CD4-positive, alpha-beta T cell treated with Interleukin-4 for 1 hour (primary cell): ENCODE measurements at regions not wholly inside any gene's neighbourhood (a gene's known extent, or its start where the extent isn't known, plus 50 kb on each side); places are given as distances from the start of the nearest gene placed in this dataset.

Source experiments
- DNase-seq, 2 donors: peaks; one replicate each; pipeline ENCODE4 v3.0.0-alpha.2; 2020 to 2022

DNA sequence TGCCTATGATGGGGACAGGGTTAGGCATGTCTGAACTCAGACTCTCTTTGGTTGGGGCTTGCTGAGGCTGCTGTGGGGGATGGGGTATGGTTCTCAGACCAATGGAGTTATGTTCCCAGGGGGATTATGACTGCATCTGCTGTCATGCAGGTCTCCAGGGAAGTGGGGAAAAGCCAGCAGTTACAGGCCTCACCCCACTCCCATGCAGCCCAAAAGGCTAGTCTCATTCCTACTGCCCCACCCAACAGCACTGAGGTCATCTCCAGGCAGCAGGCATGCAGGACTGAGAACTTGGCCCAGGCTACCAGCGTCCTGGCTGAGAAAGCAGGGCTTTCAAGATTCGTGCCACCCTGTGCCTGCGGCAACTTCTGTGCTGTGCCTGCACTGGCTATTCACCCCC, 373.3 kb downstream of the HTR7 start:
- DNase-seq = no peak

DNA sequence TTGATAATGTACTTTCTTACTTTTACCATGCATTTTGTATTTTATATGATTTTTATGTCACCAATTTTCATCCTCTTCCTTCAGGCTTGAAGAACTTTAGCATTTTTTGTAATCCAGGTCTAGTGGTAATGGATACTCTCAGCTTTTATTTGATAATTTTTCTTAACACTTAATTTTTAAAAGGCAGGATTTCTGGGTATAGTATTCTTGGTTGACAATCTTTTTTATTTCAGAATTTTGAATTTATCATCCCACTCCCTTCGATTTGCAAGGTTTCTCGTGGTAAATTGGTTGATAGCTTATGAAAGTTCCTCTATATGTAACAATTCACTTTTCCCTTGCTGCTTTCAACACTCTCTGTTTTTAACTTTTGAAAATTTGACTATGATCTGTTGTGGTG, 363.7 kb downstream of the HTR7 start:
- DNase-seq = no peak

DNA sequence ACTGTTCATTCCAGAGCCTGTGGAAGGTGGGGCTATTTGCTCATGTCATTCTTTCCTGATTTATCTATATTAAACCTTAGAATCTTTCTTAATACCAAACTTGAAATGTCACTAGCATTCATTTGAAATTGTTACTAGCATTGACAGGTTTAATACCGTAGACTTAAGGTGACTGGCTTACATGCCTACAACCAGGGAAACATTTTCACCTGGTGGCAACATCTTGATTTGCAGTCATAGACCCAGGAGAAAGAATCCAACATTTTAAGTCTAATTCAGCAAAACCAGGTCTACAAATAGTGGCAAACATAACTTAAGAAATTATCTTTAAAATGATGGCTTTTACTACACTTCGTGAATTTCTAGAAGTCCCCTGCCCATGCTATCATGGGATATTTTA, 353.7 kb downstream of the HTR7 start:
- DNase-seq = no peak

DNA sequence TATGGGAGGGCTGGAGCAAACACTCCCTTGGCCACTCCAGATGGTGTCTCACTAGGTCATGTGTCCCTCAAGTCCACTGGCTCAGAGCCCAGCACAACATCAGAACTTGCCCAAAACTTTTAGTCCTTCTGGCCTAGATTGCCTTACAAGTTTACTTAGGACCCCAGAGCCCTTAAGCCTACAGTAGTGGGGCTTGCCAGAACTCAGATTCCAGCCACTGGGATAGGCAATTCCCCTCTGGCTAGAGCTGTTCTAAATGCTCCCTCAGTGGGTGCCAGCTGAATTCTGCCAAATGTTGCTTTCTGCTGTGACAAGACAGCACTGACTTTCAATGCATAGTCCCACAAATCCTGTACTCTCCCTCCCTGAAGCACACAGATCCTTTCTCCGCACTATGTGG, 331.1 kb downstream of the HTR7 start:
- no peak for DNase-seq

DNA sequence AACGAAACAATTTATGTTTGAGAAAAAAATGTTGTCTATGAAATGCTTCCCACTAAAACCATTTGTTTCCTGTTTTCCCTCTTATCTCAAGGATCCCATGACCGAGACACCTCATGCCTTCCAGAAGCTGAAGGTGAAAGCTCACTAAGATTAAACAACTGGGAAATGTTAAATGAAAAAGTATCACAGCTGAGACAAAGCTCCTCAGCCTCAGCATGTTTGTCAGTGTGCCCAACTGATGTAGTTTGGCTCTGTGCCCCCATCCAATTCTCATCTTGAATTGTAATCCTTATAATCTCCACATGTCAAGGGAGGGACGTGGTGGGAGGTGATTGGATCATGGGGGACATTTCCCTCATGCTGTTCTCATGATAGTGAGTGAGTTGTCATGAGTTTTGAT, 327.3 kb downstream of the HTR7 start:
- DNase-seq = no peak

DNA sequence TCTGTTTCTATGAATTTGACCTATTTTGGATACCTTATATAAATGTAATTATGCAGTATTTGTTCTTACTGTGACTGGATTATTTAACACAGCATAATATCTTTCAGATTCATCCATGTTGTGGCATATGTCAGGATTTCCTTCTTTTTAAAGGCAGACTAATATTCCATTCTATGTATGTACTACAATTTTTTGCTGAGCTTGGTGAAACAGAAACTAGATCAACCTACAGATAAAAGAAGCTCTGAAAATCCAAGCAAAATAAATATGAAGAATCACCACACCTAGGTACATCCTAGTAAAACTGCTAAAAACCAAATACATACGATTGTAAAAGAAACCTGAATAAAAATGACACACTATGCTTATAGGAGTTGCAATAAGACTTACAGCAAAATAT, 300.5 kb downstream of the HTR7 start:
- DNase-seq = no peak

DNA sequence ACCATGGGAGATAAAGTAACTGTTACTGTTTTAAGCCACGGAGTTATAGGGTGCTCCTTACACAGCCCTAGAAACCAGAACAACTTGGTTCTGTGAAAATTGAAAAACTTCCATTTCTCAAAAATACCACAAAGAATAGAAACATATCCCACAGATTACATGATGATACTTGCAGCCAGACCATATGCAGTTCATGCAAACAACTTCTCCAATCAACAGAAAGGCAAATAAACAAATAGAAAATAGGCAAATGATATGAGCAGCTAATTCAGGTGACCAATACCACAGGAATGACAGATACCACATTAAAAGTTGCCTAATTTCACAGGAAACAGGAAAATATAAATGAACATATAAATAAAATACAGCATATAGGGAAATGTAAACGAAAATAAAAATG, 297.5 kb downstream of the HTR7 start:
- DNase-seq = no peak

DNA sequence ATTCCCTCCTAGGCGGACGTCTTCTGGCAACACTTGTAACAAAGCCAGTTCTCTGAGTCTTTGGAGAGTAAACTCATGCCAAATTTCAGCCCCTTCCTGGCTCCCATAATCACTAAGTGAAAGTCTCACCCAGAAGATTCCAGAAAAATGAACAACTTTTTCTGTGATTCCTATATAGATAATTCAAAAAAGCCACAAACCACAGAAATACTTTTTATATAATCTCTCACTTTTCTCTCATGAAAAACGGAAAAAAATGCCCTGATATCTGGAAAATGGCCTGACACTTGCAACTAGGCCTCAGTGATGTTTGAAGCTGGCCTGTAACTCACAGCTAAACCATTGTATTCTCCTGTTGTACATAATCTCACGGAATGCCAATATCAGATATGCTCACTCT, 296.2 kb downstream of the HTR7 start:
- DNase-seq = no peak

DNA sequence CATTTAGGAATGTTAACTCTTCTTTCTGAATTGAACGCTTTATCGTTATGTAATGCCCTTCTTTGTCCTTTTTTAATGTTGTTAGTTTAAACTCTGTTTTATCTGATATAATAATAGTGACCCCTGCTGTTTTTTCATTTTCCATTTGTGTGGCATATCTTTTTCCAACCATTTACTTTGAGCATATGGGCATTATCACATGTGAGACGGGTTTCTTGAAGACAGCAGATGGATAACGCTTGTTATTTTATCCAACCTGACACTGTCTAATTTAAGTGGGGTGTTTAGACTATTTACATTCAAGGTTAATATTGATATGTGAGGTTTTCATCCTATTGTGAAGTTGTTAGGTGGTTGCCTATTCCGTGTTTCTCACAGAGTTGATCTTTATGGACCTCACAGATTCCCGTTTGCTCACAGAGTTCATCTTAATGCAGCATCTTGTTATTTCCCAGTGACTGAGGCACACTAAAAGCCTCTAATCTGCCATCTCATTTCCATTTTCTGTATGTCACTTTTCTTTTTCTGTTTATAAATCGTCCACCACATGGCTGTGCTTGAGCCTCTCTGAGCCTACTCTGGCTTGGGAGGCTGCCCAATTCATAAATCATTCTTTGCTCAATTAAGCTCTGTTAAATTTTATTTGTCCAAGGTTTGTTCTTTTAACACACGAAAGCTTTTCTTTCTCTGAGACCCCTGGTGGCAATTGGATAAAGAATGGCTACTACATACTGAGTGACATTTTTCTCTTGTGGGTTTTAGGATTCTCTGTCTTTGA, 286.2 kb downstream of the HTR7 start:
- no peak for DNase-seq

DNA sequence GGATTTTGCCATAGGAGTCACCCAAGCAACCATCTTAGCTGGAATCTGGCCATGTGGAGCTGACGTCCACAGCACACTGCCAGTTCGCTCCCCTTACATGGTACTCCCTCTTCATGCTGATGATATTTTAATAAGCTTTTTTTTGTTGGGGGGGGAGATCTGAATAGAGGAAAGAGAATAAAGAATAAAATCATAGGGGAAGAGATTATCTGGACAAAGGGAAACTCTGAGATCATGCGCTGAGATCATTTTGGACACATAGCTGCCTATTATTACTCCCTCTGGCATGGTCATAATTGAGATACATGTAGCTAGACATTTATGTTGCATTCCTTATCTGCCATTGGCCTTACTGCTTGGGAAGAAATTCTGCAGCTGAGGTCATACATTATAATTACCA, 282.7 kb downstream of the HTR7 start:
- DNase-seq = no peak

DNA sequence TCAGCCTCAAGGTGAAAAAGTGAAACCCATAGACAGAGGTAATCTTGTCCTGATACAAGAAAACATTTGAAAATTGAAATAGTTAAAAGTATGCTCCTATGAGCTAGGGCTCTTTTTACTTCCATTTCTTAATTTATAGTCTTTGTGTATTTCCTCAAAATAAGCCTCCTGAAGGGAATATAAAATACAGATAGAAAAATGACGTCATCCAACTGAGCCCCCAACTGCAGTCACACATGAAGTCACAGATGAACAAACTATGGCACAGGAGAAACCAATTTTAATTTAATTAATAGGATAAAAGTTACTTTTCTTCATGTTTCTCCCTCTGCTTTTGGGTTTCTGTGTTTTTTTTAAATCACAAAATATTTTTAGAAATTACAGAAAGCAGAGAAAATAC, 280.3 kb downstream of the HTR7 start:
- DNase-seq = no peak

DNA sequence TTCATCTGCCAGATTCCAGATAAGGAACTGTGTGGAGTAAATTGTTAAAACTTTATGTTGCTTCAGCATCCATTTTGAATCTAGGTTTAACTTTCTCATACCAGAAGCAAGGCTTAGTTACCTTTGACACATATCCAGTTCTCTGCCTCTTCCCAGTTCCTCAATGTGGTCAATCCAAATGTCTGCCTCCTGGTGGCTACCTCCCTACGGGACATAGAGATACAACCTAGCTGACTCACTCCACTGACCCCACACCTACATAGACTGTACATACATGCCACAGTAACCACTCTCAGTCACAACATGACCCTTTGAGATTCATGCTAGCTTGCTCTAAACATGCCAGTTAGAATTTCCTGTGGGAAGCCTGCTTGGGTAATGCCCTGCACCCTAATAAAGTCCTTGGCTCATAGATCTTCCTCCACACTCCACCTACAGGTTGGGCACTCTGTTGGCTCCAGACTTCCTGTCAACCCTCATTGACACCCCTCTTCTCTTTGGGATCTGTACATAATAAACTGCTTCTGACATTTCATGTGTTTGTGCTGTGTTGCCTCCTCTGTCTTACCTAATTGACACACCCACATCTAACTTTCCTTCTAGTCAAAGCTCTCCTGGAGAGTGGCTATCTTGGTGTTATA, 278.1 kb downstream of the HTR7 start:
- no peak for DNase-seq

DNA sequence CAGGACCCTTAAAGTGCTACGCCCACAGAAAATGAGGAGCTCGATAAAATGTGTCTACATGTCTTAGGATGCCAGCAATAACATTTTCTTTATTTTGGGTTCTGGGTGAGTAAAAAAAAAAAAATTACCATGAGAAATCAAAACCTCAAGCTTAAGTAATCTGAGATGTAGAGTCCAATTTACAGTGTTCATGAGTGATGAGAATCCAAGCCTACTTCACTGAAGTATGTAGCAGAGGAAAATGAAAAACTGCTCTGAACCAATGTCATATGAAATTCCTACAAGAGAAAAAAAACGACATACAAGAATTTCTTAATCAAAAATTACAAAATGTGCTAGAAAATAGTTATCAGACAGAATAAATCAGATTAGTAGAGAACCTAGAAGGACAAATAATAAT, 274.4 kb downstream of the HTR7 start:
- no peak for DNase-seq

DNA sequence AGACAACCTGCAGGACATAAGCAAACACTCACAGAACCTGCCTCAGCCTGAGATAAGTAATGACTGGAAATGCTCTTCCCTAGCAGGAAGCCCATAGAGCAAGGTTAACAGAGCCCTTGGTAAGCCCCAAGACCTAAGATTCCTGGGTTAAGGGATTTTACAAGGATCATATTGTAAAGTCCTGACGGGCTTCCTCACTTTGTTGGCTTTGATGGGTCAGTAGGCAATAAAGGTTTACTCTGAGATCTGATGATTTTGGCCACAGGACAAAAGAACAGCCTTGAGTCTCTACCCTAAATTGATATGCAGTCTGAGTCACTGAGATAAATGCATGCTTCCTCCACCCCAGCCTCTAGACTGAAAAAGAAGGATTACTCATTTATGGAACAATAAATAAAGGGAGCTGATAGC, 270.8 kb downstream of the HTR7 start:
- DNase-seq = no peak

DNA sequence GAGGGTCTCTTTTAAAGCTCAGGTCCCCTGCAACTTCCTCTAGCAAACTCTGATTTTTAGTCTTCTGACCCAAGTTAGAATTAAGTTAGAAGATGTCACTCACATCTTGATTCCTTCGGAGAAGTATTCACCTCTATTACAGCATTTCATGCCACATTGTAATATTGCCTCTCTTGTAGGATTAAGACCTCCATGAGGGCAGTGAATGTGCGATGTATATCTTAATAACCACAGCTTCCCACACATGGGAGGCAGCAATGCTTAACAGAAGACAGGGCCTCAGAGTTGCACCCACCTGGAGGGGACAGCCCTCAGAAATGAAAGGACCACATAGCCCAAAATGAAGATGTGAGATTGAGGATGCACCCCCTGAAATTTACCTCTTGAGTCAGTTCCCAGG, 270.3 kb downstream of the HTR7 start:
- DNase-seq = no peak

DNA sequence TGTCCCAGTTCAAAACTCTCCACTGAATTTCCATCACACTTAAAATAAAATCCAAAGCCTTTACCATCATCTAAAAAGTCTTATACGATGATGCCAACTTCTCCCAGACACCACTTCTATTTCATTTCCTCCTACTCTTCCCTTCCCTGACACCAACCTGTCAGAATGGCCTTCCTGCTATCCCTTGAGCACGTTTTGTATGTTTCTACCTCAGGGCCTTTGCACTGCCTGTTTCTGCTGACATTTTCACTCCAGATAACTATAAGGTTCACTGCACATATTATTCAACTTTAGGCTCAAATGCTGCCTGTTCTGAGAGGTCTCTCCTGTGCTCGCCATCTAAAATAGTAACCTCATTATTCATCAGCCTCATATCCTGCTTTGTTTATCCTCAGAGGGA, 269.6 kb downstream of the HTR7 start:
- DNase-seq = no peak

DNA sequence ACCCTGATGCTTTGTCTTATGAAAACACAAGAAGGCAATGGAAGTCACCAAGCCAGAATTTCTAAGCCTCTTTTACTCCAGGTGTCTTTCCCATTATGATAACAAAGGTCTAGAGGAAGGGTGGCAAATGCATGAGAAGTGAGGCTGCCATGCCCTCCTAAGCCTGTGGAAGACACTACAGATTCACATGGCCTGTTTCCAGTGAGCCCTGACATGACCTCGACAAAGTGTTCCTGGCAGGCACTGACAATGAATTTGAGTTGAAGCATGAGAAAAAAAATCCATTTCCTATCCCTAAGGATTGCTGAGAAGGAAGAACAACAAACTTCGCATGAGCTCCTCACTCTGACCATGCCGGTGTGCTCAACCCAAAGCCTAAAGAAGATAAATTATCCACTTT, 268.0 kb downstream of the HTR7 start:
- no peak for DNase-seq

DNA sequence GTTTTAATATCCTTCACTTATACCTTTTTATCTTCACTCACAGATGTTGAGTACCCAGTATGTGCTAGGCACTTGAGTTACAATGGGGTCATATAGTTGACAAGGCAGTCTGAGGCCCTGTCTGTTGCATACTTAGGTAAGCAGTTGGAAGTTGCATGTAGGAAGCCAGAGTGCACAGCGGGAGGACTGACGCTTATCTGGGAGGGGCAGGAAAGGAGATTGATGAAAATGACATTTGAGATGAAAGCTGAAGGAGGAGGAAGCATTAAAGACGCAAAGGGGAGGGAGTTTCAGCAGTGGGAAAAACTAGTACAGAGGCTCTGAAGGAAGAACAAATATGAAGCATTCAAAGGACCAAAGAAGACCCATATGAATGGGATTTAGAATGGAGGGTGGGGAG, 266.2 kb downstream of the HTR7 start:
- no peak for DNase-seq

DNA sequence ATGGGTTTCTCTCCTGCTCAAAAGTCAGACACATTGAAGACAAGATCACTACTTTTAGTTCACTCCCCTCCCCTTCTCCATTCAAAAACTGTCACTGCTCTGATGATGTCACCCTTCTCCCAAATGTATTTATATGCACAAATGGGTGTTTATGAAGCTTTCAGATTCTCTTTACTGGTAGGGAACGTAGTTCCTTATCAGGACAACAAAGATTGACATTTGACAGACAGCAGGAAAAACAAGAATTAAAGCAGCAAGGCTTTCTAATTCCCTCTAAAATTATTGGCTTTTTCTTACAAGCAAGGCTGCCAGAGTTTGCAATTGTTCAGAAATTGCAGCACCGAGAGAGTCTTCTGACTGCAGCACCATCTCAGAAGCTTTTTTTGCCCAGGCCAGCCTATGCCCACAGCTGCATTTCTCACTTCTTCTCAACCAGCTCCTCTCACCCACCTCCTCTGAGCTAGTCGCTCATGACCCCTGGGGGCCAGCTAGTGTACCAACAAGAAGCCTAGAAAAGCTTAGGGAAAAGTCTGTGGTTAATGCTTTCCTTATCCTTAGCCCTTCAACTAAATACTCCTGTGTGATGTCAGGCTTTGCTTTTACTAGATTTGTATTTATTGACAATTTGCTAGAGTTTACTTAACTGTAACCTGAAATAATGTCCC, 265.1 kb downstream of the HTR7 start:
- DNase-seq = no peak

DNA sequence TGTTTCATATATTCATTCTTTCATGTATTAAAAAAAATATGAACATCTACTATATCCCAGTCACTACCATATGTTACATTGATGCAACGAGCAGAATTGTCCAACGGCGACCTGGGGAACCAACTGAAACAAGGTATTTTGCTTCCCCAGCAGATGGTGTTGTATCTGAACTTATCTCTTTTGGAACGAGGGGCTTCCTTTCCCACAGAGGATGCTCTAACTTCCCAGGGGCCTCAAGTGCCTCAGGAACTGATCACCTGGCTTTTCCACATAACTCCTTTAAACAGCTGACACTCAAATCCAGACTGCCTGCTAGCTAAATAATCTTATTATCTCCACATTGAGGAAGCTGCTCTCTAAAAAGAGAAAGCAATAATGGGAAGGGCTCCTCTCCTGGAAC, 259.3 kb downstream of the HTR7 start:
- DNase-seq = no peak

DNA sequence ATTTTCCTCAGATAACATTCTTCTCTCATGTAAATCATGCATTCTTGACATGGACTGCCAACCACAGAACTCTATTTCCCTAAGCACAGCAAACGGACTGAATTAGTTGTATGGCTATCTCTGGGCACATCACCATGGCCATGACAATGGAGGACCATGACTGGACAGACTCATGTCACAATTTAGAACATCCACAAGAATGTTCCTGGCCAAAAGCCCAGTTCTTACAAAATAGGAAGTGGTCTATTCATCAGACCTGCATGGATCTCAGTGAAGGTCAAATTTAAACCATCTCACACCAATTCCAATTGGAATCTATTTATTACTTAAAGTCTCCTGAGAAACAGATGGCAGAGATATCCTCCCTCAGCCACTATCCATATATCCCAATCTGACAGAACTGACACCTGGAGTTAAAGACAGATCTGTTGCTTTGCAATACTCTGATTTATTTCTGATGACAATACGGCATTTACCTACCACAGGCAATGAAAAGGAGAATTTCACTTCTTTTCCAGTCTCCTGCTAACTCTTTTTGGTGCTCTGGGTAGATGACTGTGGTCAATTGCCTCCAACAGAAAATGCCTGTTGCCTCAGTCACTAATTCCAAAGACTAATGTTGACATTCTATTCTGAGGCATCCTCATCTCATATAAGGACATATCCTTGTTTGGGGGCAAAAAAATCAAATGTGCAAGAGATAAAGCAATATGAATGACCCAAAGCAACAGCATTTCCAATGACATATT, 254.8 kb downstream of the HTR7 start:
- DNase-seq = no peak

DNA sequence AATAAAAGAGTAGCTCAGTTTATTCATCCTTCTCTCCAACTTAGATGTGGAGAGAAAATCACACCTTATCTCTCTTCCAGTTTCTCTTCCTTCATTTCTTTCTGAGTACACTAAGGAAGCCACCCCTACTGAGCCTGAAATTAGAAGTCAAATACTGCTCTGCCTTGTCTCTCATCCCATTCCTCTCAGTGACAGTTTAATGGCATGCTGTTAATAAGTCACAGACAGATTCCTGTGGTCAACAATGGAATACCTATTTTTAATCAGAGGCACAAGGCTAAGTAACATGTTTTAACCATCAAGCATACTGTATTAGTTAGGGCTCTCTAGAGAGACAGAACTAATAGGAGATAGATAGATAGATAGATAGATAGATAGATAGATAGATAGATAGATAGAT, 253.2 kb downstream of the HTR7 start:
- DNase-seq = no peak

DNA sequence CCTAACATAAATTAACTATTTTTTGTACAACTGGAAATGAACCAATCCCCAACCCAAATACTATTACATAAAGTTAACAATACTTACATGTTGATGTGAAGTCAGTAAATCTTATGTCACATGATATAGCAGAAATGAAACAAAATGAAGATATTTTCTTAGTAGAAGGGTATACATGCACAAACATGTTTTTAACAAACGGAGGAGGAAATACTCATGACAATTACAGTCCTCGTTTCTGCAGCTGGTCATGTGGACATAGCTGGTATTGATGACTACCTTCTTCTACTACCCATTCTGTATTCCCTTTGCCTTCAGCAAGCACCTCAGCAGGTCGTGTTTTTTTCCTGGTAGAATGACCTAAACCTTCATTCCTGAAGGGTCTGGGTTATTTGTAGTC, 252.3 kb downstream of the HTR7 start:
- no peak for DNase-seq

DNA sequence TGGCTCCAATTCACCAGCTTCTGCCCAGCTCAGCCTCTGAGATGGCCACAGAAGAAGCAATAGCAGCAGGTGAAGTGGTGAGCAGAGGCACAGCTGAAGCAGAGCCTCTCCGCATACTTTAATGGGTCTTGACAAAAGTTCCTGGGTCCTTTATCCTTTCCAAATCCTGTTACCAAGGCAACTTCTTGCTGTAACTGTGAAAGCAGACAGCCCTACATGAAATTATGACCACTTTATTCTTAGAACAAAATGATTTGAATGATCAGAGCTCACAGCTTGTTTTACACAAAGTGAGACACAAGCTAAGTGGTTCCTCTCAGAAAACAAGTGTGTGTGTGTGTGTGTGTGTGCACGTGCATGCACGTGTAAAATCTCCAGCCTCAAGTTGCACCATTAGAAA, 245.6 kb downstream of the HTR7 start:
- DNase-seq = no peak
